ENCODE measurements at regions not wholly inside any gene's neighbourhood (a gene's known extent, or its start where the extent isn't known, plus 50 kb on each side); places are given as distances from the start of the nearest gene placed in this dataset.

- no peak for DNase-seq (ENCODE audit: low spot score)
- no peaks in the 10 kb centered on the region for H3K9me3 ChIP-seq
- no peak for TF ChIP-seq CTCF (IDR thresholded peaks at IDR 0.05)
These were observed 188.5 kb upstream of the PMEPA1 start for GRCh38 chr20:57898332-57898731.

GRCh38 chr20:57897891-57898290 is 188.1 kb upstream of the PMEPA1 start:
- H3K36me3 ChIP-seq = no peaks in the 10 kb centered on the region

More at GRCh38 chr20:57898332-57898731, 188.5 kb upstream of the PMEPA1 start:
- no peaks in the 10 kb centered on the region for H3K36me3 ChIP-seq
- no peaks in the 10 kb centered on the region for H3K27me3 ChIP-seq
- no peak overlapping the region for H3K4me3 ChIP-seq
- no peaks in the 10 kb centered on the region for H3K4me1 ChIP-seq
- H3K27ac ChIP-seq = no peak overlapping the region

GRCh38 chr20:57897156-57897874 is 187.5 kb upstream of the PMEPA1 start:
- H3K36me3 ChIP-seq = no peaks in the 10 kb centered on the region
- DNase-seq (ENCODE audit: low spot score) = no peak
- TF ChIP-seq CTCF (IDR thresholded peaks at IDR 0.05) = no peak
- H3K9me3 ChIP-seq = no peaks in the 10 kb centered on the region
- no peak overlapping the region for H3K27ac ChIP-seq
- no peak overlapping the region for H3K4me3 ChIP-seq
- H3K4me1 ChIP-seq = no peaks in the 10 kb centered on the region
- H3K27me3 ChIP-seq = no peaks in the 10 kb centered on the region

More at GRCh38 chr20:57897891-57898290, 188.1 kb upstream of the PMEPA1 start:
- TF ChIP-seq CTCF (IDR thresholded peaks at IDR 0.05) = no peak
- Histone ChIP-seq H3K4me3 (no peak overlapping the region), H3K27me3 (no peaks in the 10 kb centered on the region), H3K4me1 (no peaks in the 10 kb centered on the region), H3K27ac (no peak overlapping the region), H3K9me3 (no peaks in the 10 kb centered on the region)
- no peak for DNase-seq (ENCODE audit: low spot score)

- no peaks in the 10 kb centered on the region for H3K36me3 ChIP-seq
- TF ChIP-seq CTCF (IDR thresholded peaks at IDR 0.05) = no peak
These were observed 186.7 kb upstream of the PMEPA1 start for GRCh38 chr20:57896563-57896962.

GRCh38 chr20:57896017-57896416 is 186.2 kb upstream of the PMEPA1 start:
- Histone ChIP-seq H3K4me3 (no peak overlapping the region), H3K9me3 (no peaks in the 10 kb centered on the region), H3K4me1 (no peaks in the 10 kb centered on the region), H3K27me3 (no peaks in the 10 kb centered on the region), H3K36me3 (no peaks in the 10 kb centered on the region), H3K27ac (no peak overlapping the region)
- DNase-seq (ENCODE audit: low spot score) = no peak
- TF ChIP-seq CTCF (IDR thresholded peaks at IDR 0.05) = no peak

More at GRCh38 chr20:57896563-57896962, 186.7 kb upstream of the PMEPA1 start:
- Histone ChIP-seq H3K27me3 (no peaks in the 10 kb centered on the region), H3K9me3 (no peaks in the 10 kb centered on the region), H3K27ac (no peak overlapping the region), H3K4me1 (no peaks in the 10 kb centered on the region), H3K4me3 (no peak overlapping the region)
- DNase-seq (ENCODE audit: low spot score) = no peak
